ENCODE measurements at regions not wholly inside any gene's neighbourhood (a gene's known extent, or its start where the extent isn't known, plus 50 kb on each side); places are given as distances from the start of the nearest gene placed in this dataset.
"Not testable (repeated sequence)": the region's sequence is repeated elsewhere in the genome, so short reads cannot be mapped to it uniquely, and the experiment has no call there.

- TF ChIP-seq, protein P1, sequence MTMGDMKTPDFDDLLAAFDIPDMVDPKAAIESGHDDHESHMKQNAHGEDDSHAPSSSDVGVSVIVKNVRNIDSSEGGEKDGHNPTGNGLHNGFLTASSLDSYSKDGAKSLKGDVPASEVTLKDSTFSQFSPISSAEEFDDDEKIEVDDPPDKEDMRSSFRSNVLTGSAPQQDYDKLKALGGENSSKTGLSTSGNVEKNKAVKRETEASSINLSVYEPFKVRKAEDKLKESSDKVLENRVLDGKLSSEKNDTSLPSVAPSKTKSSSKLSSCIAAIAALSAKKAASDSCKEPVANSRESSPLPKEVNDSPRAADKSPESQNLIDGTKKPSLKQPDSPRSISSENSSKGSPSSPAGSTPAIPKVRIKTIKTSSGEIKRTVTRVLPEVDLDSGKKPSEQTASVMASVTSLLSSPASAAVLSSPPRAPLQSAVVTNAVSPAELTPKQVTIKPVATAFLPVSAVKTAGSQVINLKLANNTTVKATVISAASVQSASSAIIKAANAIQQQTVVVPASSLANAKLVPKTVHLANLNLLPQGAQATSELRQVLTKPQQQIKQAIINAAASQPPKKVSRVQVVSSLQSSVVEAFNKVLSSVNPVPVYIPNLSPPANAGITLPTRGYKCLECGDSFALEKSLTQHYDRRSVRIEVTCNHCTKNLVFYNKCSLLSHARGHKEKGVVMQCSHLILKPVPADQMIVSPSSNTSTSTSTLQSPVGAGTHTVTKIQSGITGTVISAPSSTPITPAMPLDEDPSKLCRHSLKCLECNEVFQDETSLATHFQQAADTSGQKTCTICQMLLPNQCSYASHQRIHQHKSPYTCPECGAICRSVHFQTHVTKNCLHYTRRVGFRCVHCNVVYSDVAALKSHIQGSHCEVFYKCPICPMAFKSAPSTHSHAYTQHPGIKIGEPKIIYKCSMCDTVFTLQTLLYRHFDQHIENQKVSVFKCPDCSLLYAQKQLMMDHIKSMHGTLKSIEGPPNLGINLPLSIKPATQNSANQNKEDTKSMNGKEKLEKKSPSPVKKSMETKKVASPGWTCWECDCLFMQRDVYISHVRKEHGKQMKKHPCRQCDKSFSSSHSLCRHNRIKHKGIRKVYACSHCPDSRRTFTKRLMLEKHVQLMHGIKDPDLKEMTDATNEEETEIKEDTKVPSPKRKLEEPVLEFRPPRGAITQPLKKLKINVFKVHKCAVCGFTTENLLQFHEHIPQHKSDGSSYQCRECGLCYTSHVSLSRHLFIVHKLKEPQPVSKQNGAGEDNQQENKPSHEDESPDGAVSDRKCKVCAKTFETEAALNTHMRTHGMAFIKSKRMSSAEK (CRISPR knock-in tag; IDR thresholded peaks at IDR 0.05; ENCODE audit: borderline replicate concordance): peak; percentile 75
- TF ChIP-seq PRRX2 (CRISPR knock-in tag; IDR thresholded peaks at IDR 0.05) (peak; percentile 76; the same call in 1 of the 2 replicates), MLX (CRISPR knock-in tag; IDR thresholded peaks at IDR 0.05) (no peak), CTCF (IDR thresholded peaks at IDR 0.05) (peak; percentile 88), FOXP4 (CRISPR knock-in tag; IDR thresholded peaks at IDR 0.05) (peak; percentile 71; the same call in 1 of the 2 replicates), ETV6 (CRISPR knock-in tag; IDR thresholded peaks at IDR 0.05) (peak; percentile 97), MXD4 (CRISPR knock-in tag; IDR thresholded peaks at IDR 0.05; ENCODE audit: borderline replicate concordance) (no peak), ZBTB21 (CRISPR knock-in tag; IDR thresholded peaks at IDR 0.05; ENCODE audit: borderline replicate concordance) (0 out of 2 replicates have a peak, but pooled peaks have one; percentile 43), GABPB1 (CRISPR knock-in tag; IDR thresholded peaks at IDR 0.05) (no peak)
- TF ChIP-seq, protein P2, sequence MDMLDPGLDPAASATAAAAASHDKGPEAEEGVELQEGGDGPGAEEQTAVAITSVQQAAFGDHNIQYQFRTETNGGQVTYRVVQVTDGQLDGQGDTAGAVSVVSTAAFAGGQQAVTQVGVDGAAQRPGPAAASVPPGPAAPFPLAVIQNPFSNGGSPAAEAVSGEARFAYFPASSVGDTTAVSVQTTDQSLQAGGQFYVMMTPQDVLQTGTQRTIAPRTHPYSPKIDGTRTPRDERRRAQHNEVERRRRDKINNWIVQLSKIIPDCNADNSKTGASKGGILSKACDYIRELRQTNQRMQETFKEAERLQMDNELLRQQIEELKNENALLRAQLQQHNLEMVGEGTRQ (CRISPR knock-in tag; IDR thresholded peaks at IDR 0.05): peak; percentile 32; the same call in 1 of the 2 replicates
- TF ChIP-seq, protein P3, sequence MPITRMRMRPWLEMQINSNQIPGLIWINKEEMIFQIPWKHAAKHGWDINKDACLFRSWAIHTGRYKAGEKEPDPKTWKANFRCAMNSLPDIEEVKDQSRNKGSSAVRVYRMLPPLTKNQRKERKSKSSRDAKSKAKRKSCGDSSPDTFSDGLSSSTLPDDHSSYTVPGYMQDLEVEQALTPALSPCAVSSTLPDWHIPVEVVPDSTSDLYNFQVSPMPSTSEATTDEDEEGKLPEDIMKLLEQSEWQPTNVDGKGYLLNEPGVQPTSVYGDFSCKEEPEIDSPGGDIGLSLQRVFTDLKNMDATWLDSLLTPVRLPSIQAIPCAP (CRISPR knock-in tag; IDR thresholded peaks at IDR 0.05): no peak
These were observed 373.3 kb upstream of the SEMA6A start (continued) for GRCh38 chr5:116947691-116948528.

DNA sequence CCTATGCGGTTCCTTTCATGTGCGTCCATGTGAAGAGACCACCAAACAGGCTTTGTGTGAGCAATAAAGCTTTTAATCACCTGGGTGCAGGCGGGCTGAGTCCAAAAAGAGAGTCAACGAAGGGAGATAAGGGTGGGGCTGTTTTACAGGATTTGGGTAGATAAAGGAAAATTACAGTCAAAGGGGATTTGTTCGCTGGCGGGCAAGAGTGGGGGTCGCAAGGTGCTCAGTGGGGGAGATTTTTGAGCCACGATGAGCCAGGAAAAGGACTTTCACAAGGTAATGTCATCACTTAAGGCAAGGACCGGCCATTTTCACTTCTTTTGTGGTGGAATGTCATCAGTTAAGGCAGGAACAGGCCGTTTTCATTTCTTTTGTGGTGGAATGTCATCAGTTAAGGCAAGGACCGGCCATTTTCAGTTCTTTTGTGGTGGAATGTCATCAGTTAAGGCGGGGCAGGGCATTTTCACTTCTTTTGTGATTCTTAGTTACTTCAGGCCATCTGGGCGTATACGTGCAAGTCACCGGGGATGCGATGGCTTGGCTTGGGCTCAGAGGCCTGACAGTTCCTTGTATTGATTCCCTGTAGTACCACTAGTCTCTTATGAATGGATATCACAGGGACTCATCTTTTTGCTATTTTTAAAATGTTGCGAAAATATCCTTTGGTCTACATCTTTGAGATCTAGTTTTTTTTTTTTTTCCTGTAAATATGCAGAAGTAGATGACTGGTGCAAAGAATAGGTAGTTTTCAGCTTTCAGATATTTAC lies 371.2 kb upstream of the SEMA6A start:
- POLR2A ChIA-PET: not testable (repeated sequence)
- peak; percentile 71; the same call in 1 of the 2 replicates for TF ChIP-seq TEAD1 (CRISPR knock-in tag; IDR thresholded peaks at IDR 0.05)
- TF ChIP-seq, protein P3 (CRISPR knock-in tag; IDR thresholded peaks at IDR 0.05): peak; percentile 90; the same call in 1 of the 2 replicates
- DNase-seq (ENCODE audit: low spot score): peak; percentile 32

More for the DNA sequence above, 371.2 kb upstream of the SEMA6A start:
- not testable (repeated sequence) for H3K4me3 Mint-ChIP-seq; ATAC-seq; H3K27me3 Mint-ChIP-seq (ENCODE audit: low read depth)
- CTCF ChIA-PET: interaction anchor here (1.6 kb wide), 1 partner anchor 371 kb away, joined by 4 read pairs; no protein-coding TSS in a partner anchor
- peaks cover 67% of the 10 kb centered on the region for H3K4me1 Mint-ChIP-seq
- peaks cover 15% of the 10 kb centered on the region for H3K9me3 Mint-ChIP-seq
- peak overlapping the region; percentile 98 for H3K27ac Mint-ChIP-seq
- peaks cover 15% of the 10 kb centered on the region for H3K36me3 Mint-ChIP-seq
